GM18517 (cell line): ENCODE measurements at regions not wholly inside any gene's neighbourhood (a gene's known extent, or its start where the extent isn't known, plus 50 kb on each side); places are given as distances from the start of the nearest gene placed in this dataset.
"Not testable (repeated sequence)": the region's sequence is repeated elsewhere in the genome, so short reads cannot be mapped to it uniquely, and the experiment has no call there.

Source experiments
- ATAC-seq: cut with Tn5 transposase; IDR thresholded peaks from one replicate; pipeline ENCODE4 v1.9.1; 2021; ENCODE audit warnings: mild to moderate bottlenecking, moderate library complexity; ENCODE audit not compliant: unreplicated experiment

GRCh38 chr14:86203843-86204242 is 673.9 kb downstream of the FLRT2 start:
- no peak for ATAC-seq

DNA sequence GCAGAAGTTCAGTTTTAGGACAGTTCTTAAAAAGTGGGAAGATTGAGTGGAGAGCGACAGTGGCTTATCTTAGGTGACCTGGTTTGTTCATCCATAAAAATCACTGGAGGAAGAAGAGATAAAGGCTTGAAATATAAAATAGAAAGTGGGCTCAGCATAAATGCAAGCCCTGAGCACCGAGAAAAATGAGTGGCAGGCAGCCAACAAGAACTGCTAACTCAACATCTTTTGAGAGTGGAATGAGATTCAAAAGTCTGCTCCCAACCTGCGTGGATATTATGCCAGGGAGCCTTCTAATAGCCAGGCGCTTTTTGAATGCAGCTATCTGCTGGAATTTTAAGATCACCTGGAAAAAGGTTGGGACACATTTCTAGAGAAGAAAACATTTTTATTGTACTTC is 666.5 kb downstream of the FLRT2 start:
- no peak for ATAC-seq

DNA sequence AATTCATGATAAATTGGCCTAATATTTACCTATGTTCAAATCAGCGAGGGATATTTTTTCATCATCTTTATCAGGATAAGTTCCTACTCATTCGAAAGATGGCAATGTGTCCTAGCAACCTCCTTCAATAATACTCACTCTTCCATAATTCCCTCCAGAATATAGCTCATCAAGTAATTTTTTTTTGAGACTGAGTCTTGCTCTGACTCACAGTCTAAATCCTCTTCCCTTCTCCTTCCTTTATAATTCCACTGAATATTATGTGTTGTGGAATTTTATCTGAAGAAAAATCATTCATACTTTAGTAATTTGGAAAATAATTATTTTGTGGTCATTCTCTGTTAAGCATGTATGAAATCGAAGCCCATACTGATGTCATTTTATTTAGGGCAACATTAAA is 663.8 kb downstream of the FLRT2 start:
- no peak for ATAC-seq

- ATAC-seq, result no peak
Observed at GRCh38 chr14:86179980-86180379, 650.0 kb downstream of the FLRT2 start.

DNA sequence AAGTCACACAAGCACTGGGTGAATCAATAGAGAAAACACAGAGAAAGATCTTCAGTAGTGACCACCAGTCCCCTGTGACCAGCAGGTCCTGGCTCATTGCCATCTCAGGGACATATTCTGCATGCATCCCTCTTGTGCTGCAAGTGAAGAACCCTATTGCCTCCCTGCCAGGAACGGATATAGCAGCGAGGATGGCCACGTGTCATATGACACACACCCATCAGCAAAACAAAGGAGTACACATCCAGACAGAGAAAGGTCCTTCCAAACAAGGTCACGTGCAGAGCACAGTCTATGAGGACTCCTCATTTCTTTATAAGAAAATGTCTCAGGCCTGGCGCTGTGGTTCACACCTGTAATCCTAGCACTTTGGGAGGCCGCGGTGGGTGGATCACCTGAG is 638.4 kb downstream of the FLRT2 start:
- ATAC-seq, result no peak

DNA sequence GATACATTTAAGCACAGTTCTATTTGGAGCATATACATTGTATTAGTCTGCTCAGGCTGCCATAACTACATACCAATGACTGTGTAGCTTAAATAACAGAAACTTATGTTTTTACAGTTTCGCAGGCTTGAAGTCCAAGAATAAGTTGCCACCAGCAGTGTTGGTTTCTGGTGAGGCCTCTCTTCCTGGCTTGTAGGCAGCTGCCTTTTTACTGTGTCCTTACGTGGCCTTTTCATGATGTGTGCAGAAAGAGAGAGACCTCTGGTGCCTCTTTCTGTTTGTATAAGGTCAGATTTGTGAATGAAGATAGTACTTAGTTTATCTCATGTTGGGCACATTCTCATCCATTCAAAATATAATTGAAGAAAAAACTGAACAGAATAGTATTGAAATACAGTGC is 636.6 kb downstream of the FLRT2 start:
- ATAC-seq, result no peak

GRCh38 chr14:86153480-86153879 is 623.5 kb downstream of the FLRT2 start:
- ATAC-seq, result no peak

GRCh38 chr14:86143248-86143647 is 613.3 kb downstream of the FLRT2 start:
- no peak for ATAC-seq

- ATAC-seq, result no peak
Observed at GRCh38 chr14:86141966-86142365, 612.0 kb downstream of the FLRT2 start.

DNA sequence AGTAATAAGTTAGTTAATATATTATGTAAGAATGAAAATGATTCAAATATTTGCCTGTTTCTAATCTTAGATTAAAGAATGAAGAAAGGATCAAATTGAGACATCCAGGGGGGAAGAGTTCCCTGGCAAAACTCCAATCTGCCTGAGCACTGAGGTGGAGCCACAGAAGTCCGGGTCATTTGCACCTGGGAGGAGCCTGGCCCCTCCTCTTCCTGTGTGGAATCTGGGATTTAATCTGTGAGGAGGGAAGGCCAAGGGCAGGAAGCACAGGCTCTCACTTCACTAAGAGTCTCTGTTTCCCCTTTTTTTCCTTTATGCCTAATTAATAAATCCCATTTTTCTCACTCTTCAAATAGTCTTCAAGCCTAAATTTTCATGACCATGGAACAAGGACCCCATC is 599.5 kb downstream of the FLRT2 start:
- no peak for ATAC-seq

DNA sequence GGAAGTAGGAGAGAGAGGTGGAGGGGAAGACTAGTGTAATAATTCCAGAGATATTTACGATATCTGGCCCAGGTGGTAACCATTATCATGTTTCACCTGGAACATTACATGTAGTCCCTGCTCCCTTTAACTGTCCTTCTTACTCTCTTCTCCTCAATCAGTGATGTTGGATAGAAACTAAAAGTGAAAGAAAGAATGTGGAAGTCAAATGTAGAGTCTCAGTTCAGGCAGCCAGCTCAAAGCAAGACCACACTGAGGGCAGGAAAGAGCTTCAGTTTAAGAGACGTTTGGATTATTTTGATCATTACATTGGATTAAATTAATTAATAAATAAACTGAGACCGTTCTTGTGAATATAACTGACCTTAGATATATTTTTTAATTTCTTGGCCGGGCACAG is 594.4 kb downstream of the FLRT2 start:
- no peak for ATAC-seq

DNA sequence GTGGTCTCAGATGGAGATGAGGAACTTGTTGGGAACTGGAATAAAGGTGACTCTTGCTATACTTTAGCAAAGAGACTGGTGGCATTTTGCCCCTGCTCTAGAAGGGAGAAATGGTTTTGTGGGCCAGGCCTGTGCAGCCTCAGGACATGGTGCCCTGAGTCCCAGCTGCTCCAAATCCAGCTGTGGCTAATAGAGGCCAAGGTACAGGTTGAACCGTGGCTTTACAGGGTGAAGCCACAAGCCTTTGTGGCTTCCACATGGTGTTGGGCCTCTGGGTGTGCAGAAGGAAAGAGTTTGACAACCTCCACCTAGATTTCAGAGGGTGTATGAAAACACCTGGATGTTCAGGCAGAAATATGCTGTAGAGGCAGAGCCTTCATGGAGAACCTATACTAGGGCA is 586.0 kb downstream of the FLRT2 start:
- no peak for ATAC-seq

- ATAC-seq, result not testable (repeated sequence)
Observed at GRCh38 chr14:86110871-86111270, 580.9 kb downstream of the FLRT2 start.

DNA sequence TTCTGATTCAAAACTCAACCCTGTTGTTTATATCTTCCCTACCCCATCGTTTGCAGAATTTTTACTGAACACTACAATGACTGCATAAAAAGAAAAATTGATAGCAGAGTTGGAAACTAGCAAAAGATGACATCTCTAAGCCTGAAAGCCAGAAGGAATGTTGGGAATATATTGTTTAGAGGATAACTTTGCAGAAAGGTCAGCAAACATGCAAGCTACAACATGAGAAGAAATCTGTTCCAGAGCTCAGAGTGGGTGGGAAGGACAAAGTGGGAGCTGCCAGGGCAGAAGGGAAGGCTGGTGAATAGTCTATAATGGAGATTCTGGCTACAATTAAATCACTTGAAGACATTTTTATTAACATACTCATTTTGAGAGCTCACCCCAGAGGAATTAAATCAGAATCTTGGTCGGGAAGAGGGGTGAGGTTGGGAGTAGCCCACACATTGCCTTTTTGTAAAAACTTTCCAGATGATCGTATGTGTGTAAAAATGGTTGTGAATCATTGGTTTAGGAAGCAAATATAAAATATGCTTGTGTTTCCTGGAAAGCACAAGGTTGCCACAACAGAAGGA is 574.8 kb downstream of the FLRT2 start:
- ATAC-seq, result no peak

DNA sequence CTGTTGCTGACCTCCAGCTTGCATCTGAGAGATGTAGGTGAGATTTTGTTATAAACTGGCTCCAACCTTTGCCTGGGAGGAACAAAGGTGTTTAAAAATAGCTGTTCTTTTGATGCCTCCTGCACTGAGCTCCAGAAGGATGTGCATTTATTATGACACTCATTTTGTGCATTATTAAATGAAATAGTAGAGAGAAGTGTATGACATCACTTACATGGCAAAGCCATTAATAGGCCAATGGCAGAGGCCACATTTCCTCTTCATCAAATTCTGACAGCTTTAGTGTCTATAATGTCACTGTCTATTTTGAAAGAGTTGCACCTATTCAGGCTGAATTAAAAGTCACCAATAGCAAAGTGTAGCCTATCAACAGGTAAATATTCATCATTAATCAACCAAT is 564.6 kb downstream of the FLRT2 start:
- ATAC-seq, result no peak

DNA sequence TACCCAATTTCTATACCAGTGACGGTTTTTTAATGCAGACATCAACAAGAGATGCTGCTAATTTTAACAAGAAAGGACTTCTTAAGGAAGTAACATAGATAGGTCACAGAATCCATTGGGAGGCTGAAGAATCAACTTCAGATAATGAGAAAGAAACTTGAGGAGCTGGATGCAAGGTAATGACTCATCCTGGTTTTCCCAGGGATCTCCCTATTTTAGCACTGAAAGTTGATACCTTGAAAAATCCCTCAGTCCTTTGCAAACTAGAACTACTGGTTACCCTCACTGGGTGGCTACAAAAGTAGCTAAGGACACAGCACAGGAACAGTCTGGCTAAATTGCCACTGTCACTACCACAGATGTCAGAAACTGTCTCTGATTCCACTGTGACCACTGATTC is 561.9 kb downstream of the FLRT2 start:
- no peak for ATAC-seq

DNA sequence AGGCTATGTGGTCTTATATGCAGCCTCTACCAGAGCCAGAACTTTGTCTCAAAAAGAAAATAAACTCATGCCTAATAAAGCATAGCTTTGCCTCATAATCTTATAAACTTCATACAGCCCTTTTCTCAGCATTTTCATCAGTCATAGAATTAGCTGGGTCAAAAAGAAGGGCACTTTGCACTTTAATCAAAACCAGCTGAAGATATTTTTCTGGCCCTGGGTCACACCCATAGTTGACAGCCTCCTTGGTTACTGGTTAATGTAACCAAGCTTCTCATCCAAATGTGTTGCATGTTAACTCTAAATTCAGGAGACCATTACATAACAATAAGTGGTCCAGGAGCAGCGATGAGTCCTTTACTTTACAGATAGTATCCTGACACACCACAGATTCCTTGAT is 558.2 kb downstream of the FLRT2 start:
- no peak for ATAC-seq

DNA sequence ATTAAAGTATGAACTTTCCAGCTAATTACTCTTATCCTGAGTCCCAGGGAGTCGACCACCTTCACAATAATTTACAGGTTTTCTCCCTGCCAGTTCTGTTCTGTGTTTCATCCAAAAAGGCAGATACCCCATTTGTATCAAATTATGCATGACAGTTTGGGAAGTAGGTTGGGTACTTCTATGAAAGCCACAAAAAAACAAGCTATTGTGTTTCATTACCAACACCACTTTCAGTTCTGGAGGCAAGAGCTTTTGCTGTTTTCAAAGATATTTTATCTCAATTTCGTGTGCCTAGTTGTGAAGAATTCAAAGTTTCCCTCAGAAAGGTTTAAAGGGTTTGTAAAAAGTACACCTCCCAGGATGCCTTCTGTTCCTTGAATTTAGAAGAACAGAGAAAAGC is 557.4 kb downstream of the FLRT2 start:
- ATAC-seq, result no peak

DNA sequence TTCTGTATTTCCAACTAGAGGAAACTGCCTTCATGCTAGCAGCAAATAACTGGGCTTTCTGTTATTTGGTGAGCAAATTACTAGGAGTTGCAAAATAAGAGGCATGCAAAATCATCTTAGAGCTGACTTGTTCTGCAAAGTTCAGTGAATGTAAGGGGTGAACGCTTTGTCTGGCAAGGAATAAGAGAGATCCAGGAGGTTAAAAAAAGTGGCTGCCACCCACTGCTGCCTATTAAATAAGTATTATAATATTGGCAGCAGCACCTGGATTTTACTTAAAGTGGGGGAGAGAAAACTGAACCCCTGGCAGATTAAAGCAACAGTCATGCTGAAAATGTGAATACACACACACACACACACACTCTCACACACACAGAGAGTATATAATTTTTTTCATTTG is 557.0 kb downstream of the FLRT2 start:
- no peak for ATAC-seq

GRCh38 chr14:86084097-86084496 is 554.2 kb downstream of the FLRT2 start:
- ATAC-seq, result no peak

DNA sequence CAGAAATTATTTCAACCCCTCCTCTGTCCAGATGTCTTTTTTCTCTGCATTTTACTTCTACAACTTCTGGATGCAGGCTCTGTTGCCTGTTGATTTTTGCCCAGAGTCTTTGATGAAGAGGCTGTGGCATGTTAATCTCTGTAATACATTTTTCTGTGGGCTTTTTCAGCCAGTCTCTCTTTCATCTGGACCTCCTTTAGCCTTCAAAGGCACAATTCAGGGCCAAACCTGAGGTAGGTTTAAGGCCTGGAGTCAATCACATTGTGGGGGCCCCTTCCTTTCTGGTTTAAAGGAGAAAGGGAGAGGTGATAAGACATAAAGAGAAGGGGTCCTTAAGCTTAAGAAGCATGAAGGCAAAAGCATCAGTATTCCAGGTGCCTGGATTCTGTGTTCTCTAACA is 553.7 kb downstream of the FLRT2 start:
- ATAC-seq, result no peak

DNA sequence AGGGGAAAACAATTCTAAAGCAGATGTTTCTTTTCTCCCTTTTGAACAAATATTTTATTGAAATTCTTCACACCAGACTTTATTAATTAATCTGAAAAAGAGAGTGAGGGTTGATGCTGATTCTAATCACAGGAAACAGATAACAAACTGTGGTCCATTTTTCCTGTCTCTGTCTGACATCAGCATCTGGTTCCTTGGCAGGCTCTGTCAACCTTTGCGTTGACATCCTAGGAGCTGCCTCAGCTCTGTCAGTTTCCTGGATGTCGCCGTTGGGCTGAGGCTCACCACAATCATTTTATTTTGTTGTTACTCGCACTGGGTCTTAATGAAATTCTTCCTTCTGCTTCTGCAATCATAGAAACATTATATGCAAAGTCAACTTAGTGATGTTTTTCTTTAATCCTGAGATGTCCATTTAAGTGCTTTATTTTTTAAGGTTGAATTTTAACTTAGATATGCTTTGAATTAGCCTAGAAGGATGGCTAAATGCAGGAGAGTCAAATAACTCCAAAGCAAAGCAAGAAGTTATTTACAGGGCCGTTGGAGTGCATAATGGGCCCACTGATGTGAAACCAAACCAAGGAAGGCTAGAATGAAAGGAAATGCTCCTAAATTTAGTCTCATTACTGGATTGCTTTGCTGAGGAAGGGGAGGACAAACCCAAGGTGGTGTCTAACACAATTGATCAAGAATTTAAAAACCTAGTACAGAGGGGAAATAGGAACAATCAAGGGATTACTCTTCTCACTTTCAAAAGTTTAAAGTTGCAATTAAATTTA is 542.4 kb downstream of the FLRT2 start:
- ATAC-seq, result no peak

- no peak for ATAC-seq
Observed at GRCh38 chr14:86066651-86067050, 536.7 kb downstream of the FLRT2 start.
